NOMO-1 treated with dmso at 0.1 percent for 144 hours (cell line): ENCODE measurements at regions not wholly inside any gene's neighbourhood (a gene's known extent, or its start where the extent isn't known, plus 50 kb on each side); places are given as distances from the start of the nearest gene placed in this dataset.
"Not testable (repeated sequence)": the region's sequence is repeated elsewhere in the genome, so short reads cannot be mapped to it uniquely, and the experiment has no call there.

ENCODE experiments used
- DNase-seq: peaks from one replicate; lab custom pipeline; 2025; ENCODE audit not compliant: unreplicated experiment; lab: John Stamatoyannopoulos, UW

DNA sequence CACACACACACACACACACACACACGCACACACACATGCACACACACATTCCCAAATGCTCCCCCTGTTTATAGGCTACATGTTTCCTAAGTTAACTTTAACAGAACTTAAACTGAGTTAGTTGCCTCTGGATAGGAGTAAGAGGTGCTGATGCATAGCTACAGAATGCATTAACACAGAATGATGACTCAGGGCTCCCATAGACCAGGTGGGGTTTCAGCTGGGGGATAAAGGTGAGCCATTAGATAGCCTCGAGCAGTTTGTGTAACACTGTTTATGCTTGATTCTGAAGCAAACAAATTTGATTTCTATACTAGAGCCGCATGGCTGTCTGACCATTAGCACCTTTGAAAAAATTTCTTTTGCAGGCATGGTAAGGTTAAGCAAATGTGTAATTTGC lies 741.0 kb downstream of the PLCL1 start:
- no peak for DNase-seq

DNA sequence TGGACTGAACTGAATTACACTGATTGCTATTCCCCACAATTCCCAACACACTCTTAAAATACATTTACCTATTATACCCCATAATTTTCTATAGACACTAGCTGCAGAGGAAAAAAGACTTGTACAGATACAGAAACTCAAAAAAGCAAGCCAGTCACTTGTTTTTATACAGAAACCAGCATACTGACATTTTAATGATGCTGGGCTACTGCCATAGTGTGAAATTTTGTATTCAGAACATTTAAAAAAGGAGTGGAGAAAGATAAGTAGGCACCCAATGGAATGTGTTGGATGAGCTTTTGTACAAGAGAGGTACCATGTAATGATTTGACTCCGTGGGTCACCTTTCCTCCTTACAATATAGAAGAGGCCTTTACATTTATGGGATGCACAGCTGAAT lies 740.1 kb downstream of the PLCL1 start:
- no peak for DNase-seq

DNA sequence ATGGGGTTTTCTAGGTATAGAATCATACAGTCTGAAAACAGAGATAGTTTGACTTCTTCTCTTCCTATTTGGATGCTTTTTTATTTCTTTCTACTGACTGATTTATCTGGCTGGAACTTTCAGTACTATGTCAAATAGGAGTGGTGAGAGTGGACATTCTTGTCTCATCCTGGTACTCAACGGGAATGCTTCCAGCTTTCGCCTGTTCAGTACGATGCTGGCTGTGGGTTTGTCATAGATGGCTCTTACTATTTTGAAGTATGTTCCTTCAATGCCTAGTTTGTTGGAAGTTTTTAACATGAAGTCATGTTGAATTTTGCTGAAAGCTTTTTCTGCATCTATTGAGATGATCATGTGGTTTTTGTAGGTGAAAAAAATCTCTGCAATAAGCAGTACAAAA lies 730.4 kb downstream of the PLCL1 start:
- DNase-seq = no peak

DNA sequence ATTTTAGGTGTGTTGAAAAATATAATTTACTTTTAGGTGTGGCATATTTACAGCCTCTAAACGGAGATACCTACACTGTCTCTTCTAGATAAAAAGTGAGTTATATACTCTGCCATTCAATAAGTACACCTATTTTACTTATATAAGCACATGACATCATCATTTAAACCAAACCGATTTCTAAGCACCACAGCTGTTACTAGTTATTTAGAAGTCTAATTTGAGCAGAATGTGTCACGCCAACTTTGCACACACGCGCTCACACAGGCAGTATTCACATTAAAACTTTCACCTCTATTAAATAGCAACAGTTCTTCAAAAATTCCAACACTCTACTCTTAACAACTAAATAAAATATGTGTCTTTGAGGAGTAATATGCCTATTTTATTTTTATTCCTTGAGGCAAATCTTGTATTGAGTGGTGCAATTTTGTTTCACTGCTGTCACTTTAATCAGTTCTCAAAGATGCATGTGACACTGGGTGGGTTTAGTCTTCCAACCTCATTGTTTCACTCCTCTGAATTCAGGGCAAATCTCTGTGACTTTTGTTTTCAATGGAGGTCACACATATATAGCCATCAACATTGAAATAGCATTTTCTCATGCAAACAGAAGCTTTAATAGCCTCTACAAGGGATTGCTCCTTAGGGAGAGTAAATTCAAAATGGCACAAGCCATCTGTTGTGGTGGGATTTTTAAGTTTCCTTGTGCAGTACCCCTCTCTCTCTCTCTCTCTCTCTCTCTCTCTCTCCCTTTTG lies 721.0 kb downstream of the PLCL1 start:
- DNase-seq = no peak

DNA sequence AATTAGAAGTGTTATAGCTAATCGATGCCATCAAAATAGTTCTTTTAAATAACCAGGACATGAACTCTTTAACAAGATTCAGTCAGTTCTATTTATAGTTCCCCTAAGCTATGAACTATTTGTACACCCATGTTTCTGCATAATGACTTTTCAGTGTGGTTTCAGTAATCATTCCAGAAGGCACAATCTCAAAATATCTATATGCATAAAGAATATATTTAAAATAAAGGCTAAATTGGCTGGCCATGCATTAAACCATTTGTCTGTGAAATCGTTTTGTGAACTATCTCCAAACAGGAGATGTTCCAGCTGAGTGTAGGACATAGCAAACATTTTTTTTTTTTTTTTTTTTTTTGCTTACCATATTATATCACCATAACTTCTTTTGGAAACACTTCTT lies 719.3 kb downstream of the PLCL1 start:
- no peak for DNase-seq

DNA sequence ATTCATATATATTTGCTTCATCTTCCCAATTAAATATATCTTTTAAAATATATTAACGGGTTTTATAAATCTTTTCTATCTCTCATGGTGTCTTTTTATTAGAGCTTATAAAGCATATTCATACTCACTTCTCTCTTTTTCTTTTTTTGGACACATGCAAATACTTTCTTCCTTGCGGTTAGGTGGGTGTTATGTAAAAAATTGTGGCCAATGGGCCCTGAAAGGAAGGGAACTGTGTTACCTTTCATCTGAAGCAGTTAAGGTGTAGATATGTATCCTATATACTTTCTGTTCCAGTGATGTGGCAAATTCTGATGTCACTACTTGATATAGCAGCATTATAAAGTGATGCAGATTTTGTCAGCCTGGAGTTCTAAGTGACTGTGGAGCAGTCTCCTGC lies 714.5 kb downstream of the PLCL1 start:
- DNase-seq = no peak

DNA sequence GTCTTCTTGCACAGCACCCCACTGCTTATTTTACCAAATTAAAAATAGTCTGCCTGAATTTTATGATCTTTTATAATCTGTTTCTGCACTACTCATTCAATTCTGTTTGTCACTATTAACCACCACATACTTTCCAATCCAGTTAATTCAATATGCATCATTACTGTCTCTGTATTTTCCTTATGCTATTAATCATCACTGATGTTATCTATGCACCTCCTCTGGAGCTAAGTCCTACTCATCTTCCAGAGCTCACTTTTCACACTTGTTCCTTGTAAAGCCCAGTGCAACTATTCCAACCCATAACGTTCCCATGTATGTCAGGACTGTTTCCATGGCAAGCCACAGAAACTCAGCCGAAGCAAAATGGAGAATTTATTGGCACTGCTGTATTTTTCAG lies 713.6 kb downstream of the PLCL1 start:
- no peak for DNase-seq

DNA sequence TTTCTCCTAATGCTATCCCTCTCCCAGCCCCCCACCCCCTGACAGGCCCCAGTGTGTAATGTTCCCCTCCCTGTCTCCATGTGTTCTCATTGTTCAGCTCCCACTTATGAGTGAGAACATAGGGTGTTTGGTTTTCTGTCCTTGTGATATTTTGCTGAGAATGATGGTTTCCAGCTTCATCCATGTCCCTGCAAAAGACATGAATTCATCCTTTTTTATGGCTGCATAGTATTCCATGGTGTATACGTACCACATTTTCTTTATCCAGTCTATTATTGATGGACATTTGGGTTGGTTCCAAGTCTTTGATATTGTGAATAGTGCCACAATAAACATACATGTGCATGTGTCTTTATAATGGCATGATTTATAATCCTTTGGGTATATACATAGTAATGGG lies 704.2 kb downstream of the PLCL1 start:
- DNase-seq = not testable (repeated sequence)

DNA sequence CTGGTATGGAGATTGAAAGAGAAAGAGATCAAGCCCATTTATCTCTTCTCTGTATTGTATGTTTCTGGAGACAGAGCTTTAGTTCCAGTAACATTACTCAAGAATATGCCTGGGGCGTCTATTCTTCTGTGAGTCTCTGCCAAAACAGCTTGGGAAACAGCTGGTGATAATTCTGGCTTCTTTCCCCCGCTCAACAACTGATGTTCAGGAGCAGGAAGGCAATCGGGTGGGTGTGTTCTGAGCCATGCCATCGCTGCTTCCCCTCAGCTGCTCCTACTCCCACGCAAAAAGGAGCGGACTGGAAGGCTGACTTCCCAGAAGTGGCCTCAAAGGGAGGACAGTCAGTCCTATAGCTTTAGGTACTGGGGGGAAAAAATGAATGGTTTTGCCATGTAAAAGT lies 695.1 kb downstream of the PLCL1 start:
- no peak for DNase-seq

DNA sequence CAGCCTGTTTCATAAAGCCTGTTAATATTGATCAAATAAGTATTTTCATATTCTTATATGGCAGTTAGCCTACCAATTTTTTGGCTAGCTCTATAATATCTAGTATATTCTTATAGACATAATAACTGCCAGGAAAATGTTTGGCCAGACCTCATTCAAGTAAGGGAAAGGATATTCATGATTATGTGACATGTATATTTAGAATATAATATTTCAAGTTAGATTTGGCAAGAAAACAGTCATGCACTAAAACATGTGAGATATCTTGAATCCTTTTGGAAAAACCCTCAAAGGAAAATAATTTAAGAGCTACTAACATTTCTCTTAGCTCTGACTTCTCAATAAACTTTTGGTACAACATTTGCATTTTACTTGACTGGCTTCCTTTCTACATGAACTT lies 694.1 kb downstream of the PLCL1 start:
- DNase-seq = no peak

DNA sequence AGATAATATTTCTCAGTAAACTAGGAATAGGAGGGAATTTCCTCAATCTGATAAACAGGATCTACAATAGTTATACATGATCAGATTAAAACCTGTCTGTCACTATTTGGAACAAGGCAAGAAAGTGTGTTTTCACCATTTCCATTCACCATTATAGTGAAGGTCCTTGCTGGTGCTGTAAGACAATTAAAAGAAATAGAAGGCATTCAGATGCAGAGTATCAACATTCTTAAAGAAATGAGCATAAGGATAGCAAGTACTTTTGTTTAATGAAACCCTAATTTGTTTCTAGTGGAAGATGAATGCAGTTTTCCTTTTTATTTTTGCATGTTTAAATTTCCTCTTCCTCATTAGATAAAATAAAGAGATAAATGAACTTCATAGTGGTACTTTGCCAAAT lies 693.7 kb downstream of the PLCL1 start:
- no peak for DNase-seq

DNA sequence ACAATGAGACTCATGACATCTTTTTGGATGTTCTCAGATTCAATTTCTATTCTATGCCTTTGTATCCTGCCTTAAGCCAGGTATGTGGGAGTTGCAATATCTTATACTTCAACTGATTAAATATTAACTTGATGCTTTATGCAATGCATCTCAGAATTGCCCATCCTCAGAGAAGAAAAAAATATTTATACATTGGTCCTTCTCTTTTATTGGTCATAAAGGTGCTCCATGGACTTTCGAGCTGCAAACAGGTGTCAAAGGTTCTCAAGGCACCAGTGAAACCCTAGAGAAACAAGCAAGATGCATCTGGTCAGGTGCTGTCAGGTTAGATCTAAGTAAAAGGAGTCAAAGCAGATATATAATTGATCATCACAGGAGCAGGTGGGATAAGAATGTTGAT lies 690.5 kb downstream of the PLCL1 start:
- DNase-seq = no peak

DNA sequence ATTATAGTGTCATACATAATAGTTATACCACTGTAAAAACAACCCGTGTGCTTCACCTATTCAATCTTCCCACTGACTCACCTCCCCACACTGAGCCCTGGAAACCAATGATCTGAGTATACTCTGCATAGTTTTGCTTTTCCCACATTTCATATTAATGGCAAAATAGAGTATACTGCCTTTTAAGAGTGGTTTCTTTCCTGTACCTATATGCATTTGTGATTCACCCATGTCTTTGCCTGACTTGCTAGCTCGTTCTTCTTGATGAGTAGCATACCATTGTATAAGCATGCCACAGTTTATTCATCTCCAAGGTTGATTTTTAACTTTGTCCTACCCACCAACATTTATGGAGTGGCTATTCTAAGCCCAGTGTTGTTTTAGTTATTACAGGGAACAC lies 686.4 kb downstream of the PLCL1 start:
- no peak for DNase-seq

DNA sequence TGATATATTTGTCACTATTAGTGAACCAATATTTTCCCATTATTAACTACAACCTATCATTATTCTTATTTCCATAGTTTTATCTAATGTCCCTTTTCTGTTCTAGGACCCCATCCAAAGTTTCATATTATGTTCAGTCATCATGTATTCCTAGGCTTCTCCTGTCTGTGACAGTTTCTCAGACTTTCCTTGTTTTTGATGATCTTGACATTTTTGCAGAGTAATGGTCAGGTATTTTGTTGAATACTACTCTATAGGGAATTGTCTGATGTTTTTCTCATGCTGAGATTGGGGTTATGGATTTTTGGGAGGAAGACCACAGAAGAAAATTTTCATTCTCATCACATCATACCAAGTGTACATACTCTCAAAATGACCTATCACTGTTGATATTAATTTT lies 684.6 kb downstream of the PLCL1 start:
- no peak for DNase-seq

DNA sequence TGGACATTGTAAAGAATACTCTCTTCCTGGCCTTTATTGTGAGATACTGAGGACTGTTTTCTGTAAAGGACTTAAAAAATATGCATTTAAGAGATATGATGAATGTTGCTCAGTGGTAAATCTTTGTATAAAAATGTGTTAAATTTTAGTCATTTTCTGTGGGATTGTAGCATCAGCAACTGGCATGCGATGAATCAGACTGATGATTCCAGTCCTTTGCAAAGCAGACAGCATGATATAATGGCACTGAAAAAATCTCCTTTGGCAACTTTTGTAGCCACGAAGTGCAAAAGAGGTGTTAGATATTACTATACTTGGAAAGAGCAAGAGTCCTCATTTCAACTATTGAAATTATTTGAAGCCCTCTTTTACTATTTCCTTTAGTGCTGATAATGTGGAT lies 678.7 kb downstream of the PLCL1 start:
- no peak for DNase-seq

DNA sequence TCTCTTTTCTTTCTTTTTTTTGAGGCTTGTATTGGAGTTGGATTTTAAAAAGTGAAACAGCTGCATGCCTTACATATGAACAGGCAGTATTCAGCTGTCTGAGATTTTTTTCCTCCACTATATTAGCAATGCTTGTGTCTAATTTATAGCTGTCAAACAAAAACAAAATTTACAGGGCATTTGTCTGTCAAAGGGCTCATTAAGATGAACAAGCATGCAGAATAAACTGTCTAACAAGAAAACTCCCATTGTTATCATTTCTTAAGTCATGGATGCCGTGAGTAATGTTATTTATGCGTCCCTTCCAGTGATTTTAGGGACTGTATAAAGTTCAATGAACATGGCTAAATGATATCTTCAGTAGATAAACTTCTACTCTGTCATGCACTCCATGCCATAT lies 674.7 kb downstream of the PLCL1 start:
- no peak for DNase-seq

DNA sequence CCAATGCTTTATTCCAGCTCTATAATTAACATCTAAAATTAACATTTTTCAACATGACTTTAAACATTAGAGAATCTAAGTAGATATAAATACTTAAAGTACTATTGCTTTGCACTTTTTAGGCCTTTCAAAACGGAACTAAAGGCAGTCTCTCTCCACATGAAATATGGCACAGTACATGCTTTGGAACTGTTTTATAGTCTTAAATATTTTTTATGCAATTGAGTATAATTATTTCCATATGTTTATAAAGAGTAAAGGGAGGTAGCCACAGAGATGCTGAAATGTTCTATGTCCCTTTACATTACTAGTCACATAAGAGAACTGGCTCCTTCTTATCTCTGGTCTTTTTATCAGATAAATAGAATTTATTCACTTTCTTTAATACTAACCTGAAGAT lies 674.0 kb downstream of the PLCL1 start:
- DNase-seq = no peak

DNA sequence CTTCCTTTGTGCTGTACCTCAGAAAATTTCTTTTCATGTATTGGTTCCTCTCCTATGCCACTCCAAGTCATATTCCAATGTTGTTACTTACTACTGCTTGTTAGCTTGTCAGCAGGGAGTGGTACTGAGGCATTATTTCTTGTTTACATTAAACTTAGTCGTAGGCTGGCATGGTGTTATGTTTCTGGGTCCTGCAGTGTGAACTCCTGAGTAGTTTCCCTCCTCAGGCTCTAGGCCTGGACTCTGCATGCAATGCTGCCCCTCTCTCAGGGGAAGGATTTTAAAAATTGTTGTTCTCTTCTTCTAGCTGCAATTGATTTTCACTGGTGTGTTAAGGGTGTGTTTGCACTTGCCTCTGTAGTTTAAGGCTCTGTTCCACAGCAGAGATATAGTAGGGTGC lies 671.6 kb downstream of the PLCL1 start:
- no peak for DNase-seq

DNA sequence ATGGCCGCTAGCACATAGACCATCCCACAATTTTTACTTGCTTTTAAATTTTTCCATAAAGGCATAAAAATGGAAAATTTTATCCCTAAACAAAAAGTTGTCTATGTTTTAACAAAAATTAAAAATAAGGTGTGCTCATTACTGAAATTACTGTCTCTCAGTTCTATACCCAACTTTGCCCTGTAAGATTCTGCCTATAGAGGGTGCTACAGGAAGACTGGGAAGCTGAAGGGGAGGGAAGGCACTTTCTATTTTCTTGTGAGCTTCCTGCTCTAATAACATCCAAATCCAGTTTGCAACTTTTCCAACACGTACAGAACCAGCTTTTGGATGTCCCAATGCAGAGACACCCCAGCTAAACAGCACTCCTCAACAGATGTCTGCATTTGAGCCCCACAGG lies 666.9 kb downstream of the PLCL1 start:
- DNase-seq = no peak

DNA sequence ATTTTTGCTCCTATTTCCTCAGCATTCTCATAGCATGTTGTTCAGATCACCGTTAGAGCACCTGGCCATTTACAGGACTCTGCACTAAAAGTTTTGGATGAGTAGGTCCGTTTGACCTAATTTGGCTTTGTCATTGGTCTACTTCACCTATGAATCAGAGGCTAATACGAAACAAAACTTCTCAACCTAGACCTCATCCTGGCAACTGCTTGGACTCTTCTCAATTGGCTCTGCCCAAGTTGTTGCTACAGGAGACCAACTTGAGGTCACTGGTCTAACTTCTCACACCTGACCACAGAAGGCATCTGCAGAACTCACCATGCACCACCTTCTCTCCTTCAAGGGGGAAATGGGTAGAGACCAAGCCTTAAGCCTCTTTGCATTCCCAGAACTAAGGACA lies 663.7 kb downstream of the PLCL1 start:
- no peak for DNase-seq

DNA sequence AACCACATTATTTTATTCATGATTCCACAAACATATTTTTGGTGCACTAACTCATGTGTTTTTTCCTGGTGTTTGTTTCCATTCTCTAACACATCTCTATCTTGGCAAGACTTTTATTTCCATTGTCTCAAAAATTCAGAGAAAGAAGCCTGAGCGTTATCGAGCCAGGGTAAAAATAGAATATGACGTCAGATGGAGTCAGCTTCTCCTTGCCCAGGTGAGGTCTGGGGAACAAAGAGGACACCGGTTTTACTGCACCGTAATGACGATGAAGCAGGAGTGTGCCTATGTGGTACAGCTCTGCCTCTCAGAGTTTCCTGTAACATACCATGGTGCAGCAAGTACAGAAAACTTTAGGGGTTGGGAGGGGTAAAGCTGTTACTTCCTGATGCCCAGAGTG lies 661.6 kb downstream of the PLCL1 start:
- no peak for DNase-seq

DNA sequence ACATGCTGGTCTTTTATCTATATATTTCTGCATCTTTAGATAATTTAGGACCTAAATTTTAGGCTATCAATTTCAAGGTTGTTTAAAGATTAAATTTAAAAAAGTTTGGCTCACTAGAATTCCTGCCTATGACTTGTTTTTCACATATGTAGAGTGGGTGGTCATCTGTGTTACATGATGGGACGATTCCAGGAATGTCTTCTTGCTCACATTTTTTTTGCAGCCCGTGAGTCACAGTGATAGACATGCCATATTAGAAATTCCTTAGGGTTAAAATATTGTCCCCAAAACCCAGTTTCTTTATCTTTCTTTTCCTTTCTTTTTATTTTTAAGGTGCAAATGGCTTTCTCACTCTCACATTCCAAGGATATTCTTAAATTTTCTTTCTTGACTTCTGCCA lies 652.0 kb downstream of the PLCL1 start:
- no peak for DNase-seq

DNA sequence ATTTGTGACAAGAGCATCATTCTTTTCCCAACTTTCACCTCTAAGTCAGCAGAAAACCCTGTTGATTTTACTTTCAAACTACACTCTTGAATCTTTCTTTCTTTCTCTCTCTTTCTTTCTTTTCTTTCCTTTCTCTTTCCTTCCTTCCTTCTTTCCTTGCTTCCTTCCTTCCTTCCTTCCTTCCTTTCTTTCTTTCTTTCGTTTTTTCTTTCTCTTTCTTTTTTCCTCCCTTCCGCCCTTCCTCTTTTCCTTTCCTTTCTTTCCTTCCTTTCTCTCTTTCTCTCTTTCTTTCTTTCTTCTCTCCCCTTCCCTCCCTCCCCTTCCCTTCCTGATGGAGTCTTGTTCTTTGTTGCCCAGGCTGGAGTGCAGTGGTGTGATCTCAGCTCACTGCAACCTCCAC lies 649.5 kb downstream of the PLCL1 start:
- DNase-seq = no peak

DNA sequence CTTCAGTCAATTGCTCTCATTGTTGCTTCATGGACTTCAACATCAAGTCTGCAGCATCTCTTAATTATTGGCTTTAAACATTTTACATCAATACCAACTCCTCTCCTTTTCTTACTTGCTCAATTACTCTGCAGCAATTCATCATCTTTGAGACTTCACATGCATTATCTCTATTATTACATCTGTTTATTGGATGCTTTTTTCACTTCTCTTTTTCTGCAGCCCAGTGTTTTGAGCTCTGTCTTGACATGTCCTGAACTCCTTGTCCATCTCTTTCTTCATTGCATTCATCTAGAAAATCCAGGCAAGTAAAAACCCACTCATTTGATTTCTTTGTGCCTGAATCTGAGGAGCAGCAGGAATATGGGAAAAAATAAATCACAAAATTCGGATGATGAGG lies 647.9 kb downstream of the PLCL1 start:
- no peak for DNase-seq
